Vagina (tissue), 2 donors: ENCODE measurements at regions not wholly inside any gene's neighbourhood (a gene's known extent, or its start where the extent isn't known, plus 50 kb on each side); places are given as distances from the start of the nearest gene placed in this dataset.

ENCODE experiments used
- DNase-seq, 2 donors: peaks; one replicate each; pipeline ENCODE4 v3.0.0-alpha.2; 2017; ENCODE audit errors: extremely low spot score in 2 of 2
- H3K27ac ChIP-seq: fragments of 200-600 bp; sonication (generic); one replicate; pipeline ENCODE4 v1.5.1; 2019
- H3K27me3 ChIP-seq: fragments of 200-600 bp; sonication (generic); one replicate; pipeline ENCODE4 v1.5.1; 2019
- H3K36me3 ChIP-seq, 2 donors: fragments of 200-600 bp; sonication (generic); one replicate each; pipeline ENCODE4 v1.5.1; 2017 to 2019
- H3K4me1 ChIP-seq: fragments of 200-600 bp; sonication (generic); one replicate; pipeline ENCODE4 v1.5.1; 2019
- H3K4me3 ChIP-seq, 2 donors: fragments of 200-600 bp; sonication (generic); 1 replicate in 1 of 2; 2 replicates in 1 of 2; pipeline ENCODE4 v1.5.1; 2016 to 2019
- H3K9me3 ChIP-seq: fragments of 200-600 bp; sonication (generic); one replicate; pipeline ENCODE4 v1.5.1; 2019
- POLR2A ChIP-seq, 2 donors: fragments of 450-650 bp; IDR thresholded peaks; one replicate each; pipeline ENCODE4 v1.6.1; 2017; ENCODE audit warnings: antibody characterized with exemption in 2 of 2, mild to moderate bottlenecking in 2 of 2, moderate library complexity in 2 of 2
- POLR2AphosphoS5 ChIP-seq, 2 donors: sonication (generic); formaldehyde crosslinking; IDR thresholded peaks; one replicate each; pipeline ENCODE4 v1.9.0; 2017; ENCODE audit warnings: antibody characterized with exemption in 2 of 2, mild to moderate bottlenecking in 2 of 2, low read depth in 1 of 2; ENCODE audit not compliant: insufficient read depth in 1 of 2
- intact Hi-C: fragments of 100-400 bp; cut with DNase I; formaldehyde crosslinking; loops from one replicate; pipeline ENCODE4 v1.15.1; 2023
- TF ChIP-seq, protein P1 (sequence below), 3 experiments: fragments of 450-650 bp in 2 of 3; fragments of 200-600 bp in 1 of 3; sonication (generic) in 1 of 3; IDR thresholded peaks; one replicate each; pipeline ENCODE4 v1.5.1; 2017 to 2019; ENCODE audit warnings: antibody characterized with exemption in 3 of 3, mild to moderate bottlenecking in 2 of 3, moderate library complexity in 2 of 3

DNA sequence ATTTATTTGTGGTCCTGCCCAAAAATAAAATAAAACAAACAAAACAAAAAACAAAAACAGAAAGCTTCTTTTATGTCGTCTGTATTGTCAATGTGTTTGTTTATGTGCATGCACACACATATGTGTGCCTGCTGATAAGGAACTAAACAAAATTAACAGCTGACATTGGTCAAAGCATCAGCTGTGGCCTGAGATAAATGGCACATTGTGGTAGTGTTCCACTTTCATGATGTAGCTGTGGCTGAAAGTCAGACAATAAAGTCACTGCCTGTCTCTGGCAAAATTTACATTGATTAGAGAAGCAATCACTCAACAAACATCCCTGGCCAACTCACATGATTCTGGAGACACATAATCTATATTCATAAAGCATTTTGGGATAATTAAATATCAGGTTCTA is 203.4 kb upstream of the PIK3C3 start:
- no peak for DNase-seq
- Histone ChIP-seq H3K27ac (no peak overlapping the region), H3K9me3 (no peaks in the 10 kb centered on the region), H3K4me3 (no peak overlapping the region), H3K27me3 (no peaks in the 10 kb centered on the region), H3K36me3 (no peaks in the 10 kb centered on the region), H3K4me1 (no peaks in the 10 kb centered on the region)
- intact Hi-C loops = no loop called here
- TF ChIP-seq, protein P1, sequence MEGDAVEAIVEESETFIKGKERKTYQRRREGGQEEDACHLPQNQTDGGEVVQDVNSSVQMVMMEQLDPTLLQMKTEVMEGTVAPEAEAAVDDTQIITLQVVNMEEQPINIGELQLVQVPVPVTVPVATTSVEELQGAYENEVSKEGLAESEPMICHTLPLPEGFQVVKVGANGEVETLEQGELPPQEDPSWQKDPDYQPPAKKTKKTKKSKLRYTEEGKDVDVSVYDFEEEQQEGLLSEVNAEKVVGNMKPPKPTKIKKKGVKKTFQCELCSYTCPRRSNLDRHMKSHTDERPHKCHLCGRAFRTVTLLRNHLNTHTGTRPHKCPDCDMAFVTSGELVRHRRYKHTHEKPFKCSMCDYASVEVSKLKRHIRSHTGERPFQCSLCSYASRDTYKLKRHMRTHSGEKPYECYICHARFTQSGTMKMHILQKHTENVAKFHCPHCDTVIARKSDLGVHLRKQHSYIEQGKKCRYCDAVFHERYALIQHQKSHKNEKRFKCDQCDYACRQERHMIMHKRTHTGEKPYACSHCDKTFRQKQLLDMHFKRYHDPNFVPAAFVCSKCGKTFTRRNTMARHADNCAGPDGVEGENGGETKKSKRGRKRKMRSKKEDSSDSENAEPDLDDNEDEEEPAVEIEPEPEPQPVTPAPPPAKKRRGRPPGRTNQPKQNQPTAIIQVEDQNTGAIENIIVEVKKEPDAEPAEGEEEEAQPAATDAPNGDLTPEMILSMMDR (IDR thresholded peaks at IDR 0.05) = no peak
- no peak for TF ChIP-seq POLR2A (IDR thresholded peaks at IDR 0.05)

DNA sequence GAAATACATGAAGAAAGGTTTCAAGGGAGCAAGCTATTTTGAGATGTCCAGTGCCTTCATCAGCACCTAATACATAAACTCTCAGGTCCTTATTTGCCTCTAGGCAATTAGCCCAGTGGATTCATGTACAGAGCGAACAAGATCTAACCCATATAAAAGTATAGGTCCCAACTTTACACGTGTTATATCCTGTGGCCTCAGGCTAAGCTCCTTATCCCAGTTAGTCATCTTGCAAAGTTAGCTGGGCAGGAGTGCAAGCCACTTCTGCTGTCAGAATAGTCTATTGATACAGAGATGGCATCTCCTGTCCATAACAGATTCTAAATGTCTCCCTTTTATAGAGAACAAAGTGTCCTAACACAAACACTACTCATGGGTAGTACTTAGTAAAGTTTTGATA is 203.9 kb upstream of the PIK3C3 start:
- Histone ChIP-seq H3K4me1 (no peaks in the 10 kb centered on the region), H3K9me3 (no peaks in the 10 kb centered on the region), H3K4me3 (no peak overlapping the region), H3K36me3 (no peaks in the 10 kb centered on the region), H3K27me3 (no peaks in the 10 kb centered on the region), H3K27ac (no peak overlapping the region)
- no peak for DNase-seq
- intact Hi-C loops = no loop called here
- TF ChIP-seq POLR2AphosphoS5 (IDR thresholded peaks at IDR 0.05; ENCODE audit: insufficient read depth in 1 of 2, low read depth in 1 of 2) (no peak), POLR2A (IDR thresholded peaks at IDR 0.05) (no peak)
- TF ChIP-seq, protein P1 (IDR thresholded peaks at IDR 0.05) = no peak

DNA sequence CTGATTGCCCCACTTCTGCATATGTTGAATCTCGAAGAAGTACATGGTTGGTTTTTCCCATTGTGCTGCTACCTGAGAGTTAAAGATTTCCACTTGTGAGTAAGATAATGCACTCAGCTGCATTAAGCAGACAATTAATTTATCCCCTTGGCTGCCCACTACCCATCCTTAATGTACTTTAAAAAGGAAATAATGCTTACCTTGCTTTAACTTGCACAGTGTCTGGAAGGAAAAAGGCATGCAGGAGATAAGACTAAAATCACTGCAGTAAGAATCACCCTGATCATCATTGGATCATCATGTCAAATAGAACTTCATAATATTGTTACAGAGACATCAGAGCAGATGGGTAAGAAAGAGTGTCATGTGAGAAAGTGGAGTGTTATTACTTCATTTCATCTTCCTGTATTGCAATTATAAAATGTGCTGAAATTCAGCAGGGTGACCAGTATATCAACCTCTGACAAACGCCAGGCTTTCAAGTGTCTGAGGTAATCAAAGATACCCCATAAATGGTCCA is 207.3 kb upstream of the PIK3C3 start:
- TF ChIP-seq POLR2AphosphoS5 (IDR thresholded peaks at IDR 0.05; ENCODE audit: insufficient read depth in 1 of 2, low read depth in 1 of 2) (no peak), POLR2A (IDR thresholded peaks at IDR 0.05) (no peak)
- TF ChIP-seq, protein P1 (IDR thresholded peaks at IDR 0.05) = no peak
- Histone ChIP-seq H3K27me3 (no peaks in the 10 kb centered on the region), H3K4me3 (no peak overlapping the region), H3K9me3 (no peaks in the 10 kb centered on the region), H3K27ac (no peak overlapping the region), H3K4me1 (no peaks in the 10 kb centered on the region), H3K36me3 (no peaks in the 10 kb centered on the region)
- no peak for DNase-seq
- intact Hi-C loops = no loop called here

DNA sequence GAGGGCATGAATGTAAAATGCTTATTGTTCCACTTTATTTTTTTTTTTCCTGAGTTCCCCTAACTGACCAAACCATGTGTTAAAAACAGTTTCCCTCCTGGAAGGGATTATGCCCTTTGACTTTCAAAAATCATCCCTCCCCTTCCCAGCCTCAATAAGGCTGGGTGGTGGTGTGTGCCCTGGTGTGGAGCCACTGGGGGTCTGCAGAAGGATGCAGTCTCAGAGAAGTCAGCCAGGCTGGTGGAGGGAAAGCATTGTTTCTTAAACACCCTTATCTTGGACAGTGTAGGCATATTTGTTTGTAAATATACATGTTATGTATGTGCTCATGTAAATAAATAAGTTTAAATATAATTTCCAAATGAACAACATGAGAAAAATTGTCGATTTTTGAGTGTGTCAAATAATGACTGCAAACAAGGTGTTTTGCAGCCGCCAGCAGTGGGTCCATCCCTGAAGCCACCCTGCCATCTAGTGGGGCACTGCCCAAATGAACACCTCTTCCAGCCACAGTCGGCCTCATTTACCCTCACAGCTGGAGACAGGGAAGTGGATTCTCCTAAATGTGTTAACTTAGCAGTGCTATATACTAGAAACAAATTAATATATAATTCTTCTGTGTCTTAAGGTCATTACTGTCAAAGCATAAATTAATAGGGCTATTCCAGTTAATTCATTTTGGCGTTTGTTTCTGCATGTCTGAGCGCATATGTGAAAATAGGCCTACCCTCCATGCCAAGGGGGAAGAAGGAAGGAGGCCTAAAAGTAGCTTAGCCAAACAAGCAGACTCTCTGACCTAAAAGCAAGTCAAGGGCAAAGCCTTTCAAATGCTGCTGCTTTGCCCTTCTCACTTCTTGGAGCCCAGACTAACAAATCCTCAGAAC is 209.6 kb upstream of the PIK3C3 start:
- no peaks in the 10 kb centered on the region for H3K9me3 ChIP-seq
- H3K4me1 ChIP-seq = no peaks in the 10 kb centered on the region
- no peak for DNase-seq
- no peak overlapping the region for H3K4me3 ChIP-seq
- intact Hi-C loops = no loop called here
- H3K27me3 ChIP-seq = no peaks in the 10 kb centered on the region
- H3K36me3 ChIP-seq = no peaks in the 10 kb centered on the region
- no peak for TF ChIP-seq POLR2AphosphoS5 (IDR thresholded peaks at IDR 0.05; ENCODE audit: insufficient read depth in 1 of 2, low read depth in 1 of 2)
- TF ChIP-seq, protein P1 (IDR thresholded peaks at IDR 0.05) = peak in 1 of 3 experiments; percentile 23
- H3K27ac ChIP-seq = no peak overlapping the region

DNA sequence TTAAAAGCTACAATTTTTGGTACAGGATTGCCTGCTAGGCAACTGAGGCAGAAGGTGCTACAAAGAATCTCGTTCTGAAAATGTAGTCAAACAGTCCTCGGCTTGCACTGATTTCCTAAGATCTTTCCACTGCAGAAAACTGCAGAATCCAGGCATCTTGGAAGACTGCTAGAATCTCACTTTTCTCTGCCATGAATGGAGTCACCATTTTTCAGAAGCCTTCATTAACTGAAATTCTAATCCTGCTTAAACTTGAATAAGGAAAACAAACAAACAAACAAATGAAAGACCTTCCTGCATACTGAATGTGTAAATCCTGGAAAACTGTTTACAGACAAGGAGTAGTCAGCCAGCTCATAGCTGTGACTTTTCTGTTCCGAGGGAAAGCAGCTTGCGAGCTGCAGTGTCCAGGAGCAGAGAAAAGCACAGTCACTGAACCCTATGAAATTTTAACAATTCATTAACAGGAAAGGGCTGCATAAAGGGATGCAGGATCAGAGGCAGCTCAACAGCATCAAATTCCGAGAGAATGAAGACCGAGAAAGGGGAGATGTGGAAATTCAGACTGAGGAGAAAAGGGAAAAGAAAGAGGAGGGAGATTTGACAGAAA is 210.5 kb upstream of the PIK3C3 start:
- no peak for DNase-seq
- no peaks in the 10 kb centered on the region for H3K27me3 ChIP-seq
- TF ChIP-seq, protein P1 (IDR thresholded peaks at IDR 0.05) = no peak
- no peak for TF ChIP-seq POLR2A (IDR thresholded peaks at IDR 0.05)
- no peak for TF ChIP-seq POLR2AphosphoS5 (IDR thresholded peaks at IDR 0.05; ENCODE audit: insufficient read depth in 1 of 2, low read depth in 1 of 2)
- no peaks in the 10 kb centered on the region for H3K9me3 ChIP-seq
- intact Hi-C loops = no loop called here
- no peak overlapping the region for H3K27ac ChIP-seq
- no peak overlapping the region for H3K4me3 ChIP-seq
- no peaks in the 10 kb centered on the region for H3K36me3 ChIP-seq
- H3K4me1 ChIP-seq = no peaks in the 10 kb centered on the region
